Upper lobe of left lung (tissue), 4 donors: ENCODE measurements at regions not wholly inside any gene's neighbourhood (a gene's known extent, or its start where the extent isn't known, plus 50 kb on each side); places are given as distances from the start of the nearest gene placed in this dataset.

Source experiments
- CTCF ChIP-seq, 6 experiments: fragments of 450-650 bp in 4 of 6; fragments of 200-600 bp in 2 of 6; sonication (generic) in 2 of 6; IDR thresholded peaks; one replicate each; pipeline ENCODE4 v1.5.1; 2016 to 2019; ENCODE audit warnings: antibody characterized with exemption in 6 of 6
- POLR2A ChIP-seq, 4 donors: fragments of 450-650 bp; IDR thresholded peaks; one replicate each; pipeline ENCODE4 v1.5.1; 2016 to 2017; ENCODE audit warnings: antibody characterized with exemption in 4 of 4, mild to moderate bottlenecking in 2 of 4
- POLR2AphosphoS5 ChIP-seq, 2 donors: sonication (generic); formaldehyde crosslinking; IDR thresholded peaks; one replicate each; pipeline ENCODE4 v1.5.1; 2017; ENCODE audit warnings: antibody characterized with exemption in 2 of 2

- TF ChIP-seq CTCF (IDR thresholded peaks at IDR 0.05) (no peak), POLR2A (IDR thresholded peaks at IDR 0.05) (no peak), POLR2AphosphoS5 (IDR thresholded peaks at IDR 0.05) (no peak)
Observed at GRCh38 chr10:64159910-64160872, 639.0 kb downstream of the REEP3 start.
